ENCODE measurements at regions not wholly inside any gene's neighbourhood (a gene's known extent, or its start where the extent isn't known, plus 50 kb on each side); places are given as distances from the start of the nearest gene placed in this dataset.
A peak's percentile ranks its signal among the peaks of the same experiment; 100 is the strongest.
"Not testable (repeated sequence)": the region's sequence is repeated elsewhere in the genome, so short reads cannot be mapped to it uniquely, and the experiment has no call there.

GRCh38 chr21:7917729-7918128 is 2603.7 kb upstream of the TPTE start:
- no peak overlapping the region for H3K4me2 ChIP-seq (ENCODE audit: insufficient read depth, low read length)
- no peaks in the 10 kb centered on the region for H3K36me3 ChIP-seq (ENCODE audit: control insufficient read depth, insufficient read depth, low read length)
- ATAC-seq (no peak), DNase-seq (ENCODE audit: extremely low read depth in 1 of 4, low spot score in 3 of 4) (no peak), FAIRE-seq (no peak)
- no peaks in the 10 kb centered on the region for H3K4me1 ChIP-seq (replicated peaks in 1 of 2; ENCODE audit: control insufficient read depth in 2 of 2, insufficient read depth in 2 of 2, low read length in 2 of 2)
- in situ Hi-C loops (cut with MboI): no loop called here
- no peaks in the 10 kb centered on the region; the same call in 1 of the 2 replicates for H3K9me3 ChIP-seq (replicated peaks; ENCODE audit: control insufficient read depth, insufficient read depth, low read depth, low read length)
- BruUV-seq (replicated peaks): no TSS peak
- intact Hi-C loops (cut with micrococcal nuclease): no loop called here
- POLR2A ChIA-PET: no interaction called here
- no peaks in the 10 kb centered on the region for H3K27me3 ChIP-seq (ENCODE audit: control insufficient read depth in 2 of 2, insufficient read depth in 2 of 2, low read length in 2 of 2)
- H2AFZ ChIP-seq (ENCODE audit: low read depth, low read length): no peak overlapping the region
- no peak overlapping the region for H3K9ac ChIP-seq (ENCODE audit: insufficient read depth in 1 of 2, low read depth in 2 of 2, low read length in 2 of 2)
- H4K20me1 ChIP-seq (replicated peaks; ENCODE audit: control insufficient read depth, insufficient read depth, low read length): no peaks in the 10 kb centered on the region
- no peaks in the 10 kb centered on the region for H3K79me2 ChIP-seq (ENCODE audit: control insufficient read depth, insufficient read depth, low read length)
- H3K9me1 ChIP-seq (ENCODE audit: control insufficient read depth, insufficient read depth, low read length): no peaks in the 10 kb centered on the region
- CTCF ChIA-PET (ENCODE audit: low intra/inter-chr PET ratio): no interaction called here
- 1% methylated on average over 14 of the region's 14 CpGs for WGBS (ENCODE audit: insufficient coverage, low coverage, missing lambda C conversion rate)
- no peak overlapping the region for H3K4me3 ChIP-seq
- H3K27ac ChIP-seq (ENCODE audit: extremely low read depth, low read depth, low read length): no peak overlapping the region
- no peak for TF ChIP-seq MXI1 (IDR thresholded peaks at IDR 0.05; ENCODE audit: low read depth, low read length)
- no peak for TF ChIP-seq TSC22D4 (tag; IDR thresholded peaks at IDR 0.05)
- TF ChIP-seq MXD1 (CRISPR knock-in tag; IDR thresholded peaks at IDR 0.05; ENCODE audit: borderline replicate concordance, poor library complexity, severe bottlenecking): no peak
- TF ChIP-seq ZNF445 (CRISPR knock-in tag; IDR thresholded peaks at IDR 0.05; ENCODE audit: low read depth): no peak

- H3K9me1 ChIP-seq (ENCODE audit: control insufficient read depth, insufficient read depth, low read length); FAIRE-seq; H3K4me2 ChIP-seq (ENCODE audit: insufficient read depth, low read length); CTCF ChIA-PET (ENCODE audit: low intra/inter-chr PET ratio); in situ Hi-C loops (cut with MboI); POLR2A ChIA-PET; H3K9ac ChIP-seq (ENCODE audit: insufficient read depth in 1 of 2, low read depth in 2 of 2, low read length in 2 of 2); H2AFZ ChIP-seq (ENCODE audit: low read depth, low read length); H3K9me3 ChIP-seq (replicated peaks; ENCODE audit: control insufficient read depth, insufficient read depth, low read depth, low read length); H4K20me1 ChIP-seq (replicated peaks; ENCODE audit: control insufficient read depth, insufficient read depth, low read length); BruUV-seq (replicated peaks); intact Hi-C loops (cut with micrococcal nuclease); H3K4me3 ChIP-seq; H3K4me1 ChIP-seq (replicated peaks in 1 of 2; ENCODE audit: control insufficient read depth in 2 of 2, insufficient read depth in 2 of 2, low read length in 2 of 2); H3K27me3 ChIP-seq (ENCODE audit: control insufficient read depth in 2 of 2, insufficient read depth in 2 of 2, low read length in 2 of 2); DNase-seq (ENCODE audit: extremely low read depth in 1 of 4, low spot score in 3 of 4); H3K27ac ChIP-seq (ENCODE audit: extremely low read depth, low read depth, low read length); H3K79me2 ChIP-seq (ENCODE audit: control insufficient read depth, insufficient read depth, low read length); H3K36me3 ChIP-seq (ENCODE audit: control insufficient read depth, insufficient read depth, low read length): not testable (repeated sequence)
- peak; percentile 2; the same call in 1 of the 2 replicates for TF ChIP-seq OTX1 (CRISPR knock-in tag; IDR thresholded peaks at IDR 0.05)
- 1% methylated on average over 16 of the region's 16 CpGs for WGBS (ENCODE audit: insufficient coverage, low coverage, missing lambda C conversion rate)
- ATAC-seq: peak; percentile 43; the same call in 1 of the 3 replicates
Observed at GRCh38 chr21:7925918-7926582, 2595.3 kb upstream of the TPTE start.

- FAIRE-seq; H3K79me2 ChIP-seq (ENCODE audit: control insufficient read depth, insufficient read depth, low read length); H3K4me2 ChIP-seq (ENCODE audit: insufficient read depth, low read length); H2AFZ ChIP-seq (ENCODE audit: low read depth, low read length); H3K4me1 ChIP-seq (replicated peaks in 1 of 2; ENCODE audit: control insufficient read depth in 2 of 2, insufficient read depth in 2 of 2, low read length in 2 of 2); H3K9me1 ChIP-seq (ENCODE audit: control insufficient read depth, insufficient read depth, low read length); H3K27me3 ChIP-seq (ENCODE audit: control insufficient read depth in 2 of 2, insufficient read depth in 2 of 2, low read length in 2 of 2); H3K4me3 ChIP-seq; POLR2A ChIA-PET; H3K9ac ChIP-seq (ENCODE audit: insufficient read depth in 1 of 2, low read depth in 2 of 2, low read length in 2 of 2); H3K27ac ChIP-seq (ENCODE audit: extremely low read depth, low read depth, low read length); H4K20me1 ChIP-seq (replicated peaks; ENCODE audit: control insufficient read depth, insufficient read depth, low read length); ATAC-seq; in situ Hi-C loops (cut with MboI); H3K36me3 ChIP-seq (ENCODE audit: control insufficient read depth, insufficient read depth, low read length); DNase-seq (ENCODE audit: extremely low read depth in 1 of 4, low spot score in 3 of 4); H3K9me3 ChIP-seq (replicated peaks; ENCODE audit: control insufficient read depth, insufficient read depth, low read depth, low read length); CTCF ChIA-PET (ENCODE audit: low intra/inter-chr PET ratio); intact Hi-C loops (cut with micrococcal nuclease); BruUV-seq (replicated peaks): not testable (repeated sequence)
- under 1% methylated on average over 12 of the region's 12 CpGs for WGBS (ENCODE audit: insufficient coverage, low coverage, missing lambda C conversion rate)
Observed at GRCh38 chr21:7928528-7928927, 2592.9 kb upstream of the TPTE start.
